ENCODE measurements at regions not wholly inside any gene's neighbourhood (a gene's known extent, or its start where the extent isn't known, plus 50 kb on each side); places are given as distances from the start of the nearest gene placed in this dataset.

DNA sequence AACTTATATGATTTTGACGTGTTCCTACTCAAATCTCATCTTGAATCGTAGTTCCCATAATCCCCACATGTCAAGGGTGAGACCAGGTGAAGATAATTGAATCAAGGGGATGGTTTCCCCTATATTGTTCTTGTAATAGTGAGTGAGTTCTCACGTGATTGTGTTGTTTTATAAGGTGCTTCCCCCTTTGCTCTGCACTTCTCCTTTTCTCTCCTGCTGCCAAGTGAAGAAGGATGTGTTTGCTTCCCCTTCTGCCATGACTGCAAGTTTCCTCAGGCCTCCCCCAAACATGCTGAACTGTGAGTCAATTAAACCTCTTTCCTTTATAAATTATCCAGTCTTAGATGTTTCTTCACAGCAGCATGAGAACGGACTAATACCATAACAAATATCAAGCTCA, 83.2 kb downstream of the MANEA start:
- Histone ChIP-seq H4K91ac (ENCODE audit: low read length) (no peak overlapping the region), H3K9ac (ENCODE audit: low read length) (no peak overlapping the region), H3K79me1 (replicated peaks; ENCODE audit: low read length, poor library complexity, severe bottlenecking) (no peaks in the 10 kb centered on the region), H3K14ac (ENCODE audit: low read length in 2 of 2) (no peak overlapping the region), H2BK120ac (ENCODE audit: low read depth, low read length) (no peak overlapping the region), H3K4me1 (ENCODE audit: control insufficient read depth, insufficient read depth, low read depth, low read length) (no peaks in the 10 kb centered on the region), H3K27ac (ENCODE audit: low read length, poor library complexity, severe bottlenecking) (no peak overlapping the region), H2BK12ac (ENCODE audit: low read length in 2 of 2) (no peak overlapping the region), H4K8ac (ENCODE audit: low read length) (no peak overlapping the region), H3K4ac (ENCODE audit: low read depth in 1 of 2, low read length in 2 of 2) (no peak overlapping the region), H2AK5ac (ENCODE audit: low read length, severe bottlenecking) (no peak overlapping the region), H2BK15ac (ENCODE audit: low read depth, poor library complexity, severe bottlenecking) (no peak overlapping the region), H3K23ac (ENCODE audit: low read length in 2 of 2) (no peak overlapping the region), H3K4me3 (ENCODE audit: insufficient read depth in 1 of 2, low read depth in 1 of 2, low read length in 2 of 2) (no peak overlapping the region), H3K9me3 (ENCODE audit: control insufficient read depth, low read length) (peaks cover 4% of the 10 kb centered on the region), H3K27me3 (ENCODE audit: control insufficient read depth in 1 of 2, insufficient read depth in 1 of 2, low read length in 2 of 2) (no peaks in the 10 kb centered on the region), H3K18ac (ENCODE audit: low read depth in 1 of 2, low read length in 2 of 2) (no peak overlapping the region), H2AFZ (ENCODE audit: low read depth, low read length) (no peak overlapping the region), H3K36me3 (ENCODE audit: control insufficient read depth in 1 of 2, insufficient read depth in 2 of 2, low read depth in 1 of 2, low read length in 2 of 2) (no peaks in the 10 kb centered on the region), H3K4me2 (ENCODE audit: low read length, poor library complexity, severe bottlenecking) (no peak overlapping the region), H2BK5ac (ENCODE audit: low read depth, low read length, poor library complexity, severe bottlenecking) (no peak overlapping the region)
- DNase-seq = no peak
- 43% methylated on average over 2 of the region's 4 CpGs for WGBS

DNA sequence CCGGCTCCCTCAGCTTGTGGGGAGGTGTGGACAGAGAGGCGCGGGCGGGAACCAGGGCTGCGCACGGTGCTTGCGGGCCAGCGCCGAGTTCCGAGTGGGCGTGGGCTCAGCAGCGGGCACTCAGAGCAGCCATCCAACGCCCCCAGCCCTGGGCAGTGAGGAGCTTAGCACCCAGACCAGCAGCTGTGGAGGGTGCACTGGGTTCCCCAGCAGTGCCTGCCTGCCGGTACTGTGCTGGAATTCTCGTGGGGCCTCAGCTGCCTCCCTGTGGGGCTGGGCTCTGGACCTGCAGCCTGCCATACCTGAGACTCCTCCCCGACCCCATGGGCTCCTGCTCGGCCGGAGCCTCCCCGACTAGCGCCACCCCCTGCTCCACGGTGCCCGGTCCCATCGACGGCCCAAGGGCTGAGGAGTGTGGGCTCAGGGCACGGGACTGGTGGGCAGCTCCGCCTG, 92.7 kb downstream of the MANEA start:
- 88% methylated on average over 26 of the region's 26 CpGs for WGBS
- Histone ChIP-seq H3K9me3 (ENCODE audit: control insufficient read depth, low read length) (no peaks in the 10 kb centered on the region), H4K8ac (ENCODE audit: low read length) (no peak overlapping the region), H3K36me3 (ENCODE audit: control insufficient read depth in 1 of 2, insufficient read depth in 2 of 2, low read depth in 1 of 2, low read length in 2 of 2) (no peaks in the 10 kb centered on the region), H2BK5ac (ENCODE audit: low read depth, low read length, poor library complexity, severe bottlenecking) (no peak overlapping the region), H2AK5ac (ENCODE audit: low read length, severe bottlenecking) (no peak overlapping the region), H3K4me3 (ENCODE audit: insufficient read depth in 1 of 2, low read depth in 1 of 2, low read length in 2 of 2) (no peak overlapping the region), H3K27me3 (ENCODE audit: control insufficient read depth in 1 of 2, insufficient read depth in 1 of 2, low read length in 2 of 2) (no peaks in the 10 kb centered on the region), H2BK120ac (ENCODE audit: low read depth, low read length) (no peak overlapping the region), H3K9ac (ENCODE audit: low read length) (no peak overlapping the region), H3K14ac (ENCODE audit: low read length in 2 of 2) (no peak overlapping the region), H3K79me1 (replicated peaks; ENCODE audit: low read length, poor library complexity, severe bottlenecking) (no peaks in the 10 kb centered on the region), H3K4me2 (ENCODE audit: low read length, poor library complexity, severe bottlenecking) (no peak overlapping the region), H3K18ac (ENCODE audit: low read depth in 1 of 2, low read length in 2 of 2) (no peak overlapping the region), H4K91ac (ENCODE audit: low read length) (no peak overlapping the region), H3K4ac (ENCODE audit: low read depth in 1 of 2, low read length in 2 of 2) (no peak overlapping the region), H2BK12ac (ENCODE audit: low read length in 2 of 2) (no peak overlapping the region), H2AFZ (ENCODE audit: low read depth, low read length) (no peak overlapping the region), H3K23ac (ENCODE audit: low read length in 2 of 2) (no peak overlapping the region), H3K27ac (ENCODE audit: low read length, poor library complexity, severe bottlenecking) (no peak overlapping the region), H2BK15ac (ENCODE audit: low read depth, poor library complexity, severe bottlenecking) (no peak overlapping the region), H3K4me1 (ENCODE audit: control insufficient read depth, insufficient read depth, low read depth, low read length) (no peaks in the 10 kb centered on the region)
- DNase-seq = no peak

DNA sequence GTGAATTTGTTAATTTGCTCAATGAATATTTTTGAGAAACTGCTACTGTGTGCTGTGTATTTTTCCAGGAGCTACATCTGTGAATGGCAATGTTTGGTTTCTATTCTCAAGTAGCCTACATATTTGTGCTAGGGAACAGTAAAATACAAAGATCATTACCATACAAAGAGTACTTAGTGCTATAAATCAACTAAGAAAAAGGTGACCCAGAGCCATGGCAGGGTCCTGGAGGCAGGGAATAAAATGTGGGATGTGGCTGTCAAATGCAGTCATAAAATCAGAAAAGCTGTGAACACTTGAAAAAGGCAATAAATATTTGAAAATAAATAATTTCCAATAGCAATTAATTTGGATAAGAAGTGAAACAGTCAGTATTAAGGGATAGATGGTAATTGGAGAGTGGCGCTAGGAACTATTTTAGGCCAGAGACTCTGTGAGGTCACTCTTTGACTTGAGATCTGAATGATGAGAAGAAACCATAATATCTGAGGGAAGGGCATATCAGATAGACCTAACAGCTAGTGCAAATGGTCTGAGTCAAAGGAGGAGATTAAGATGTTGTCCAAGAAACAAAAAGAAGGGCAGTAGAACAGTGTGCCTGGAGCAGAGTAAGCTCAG, 98.8 kb downstream of the MANEA start:
- 96% methylated on average over 1 of the region's 1 CpG for WGBS
- no peaks in the 10 kb centered on the region for H3K27me3 ChIP-seq (ENCODE audit: control insufficient read depth in 1 of 2, insufficient read depth in 1 of 2, low read length in 2 of 2)
- H3K18ac ChIP-seq (ENCODE audit: low read depth in 1 of 2, low read length in 2 of 2) = no peak overlapping the region
- H2BK12ac ChIP-seq (ENCODE audit: low read length in 2 of 2) = no peak overlapping the region
- H3K9me3 ChIP-seq (ENCODE audit: control insufficient read depth, low read length) = no peaks in the 10 kb centered on the region
- H3K4ac ChIP-seq (ENCODE audit: low read depth in 1 of 2, low read length in 2 of 2) = no peak overlapping the region
- no peak overlapping the region for H3K4me3 ChIP-seq (ENCODE audit: insufficient read depth in 1 of 2, low read depth in 1 of 2, low read length in 2 of 2)
- H3K36me3 ChIP-seq (ENCODE audit: control insufficient read depth in 1 of 2, insufficient read depth in 2 of 2, low read depth in 1 of 2, low read length in 2 of 2) = no peaks in the 10 kb centered on the region
- no peak overlapping the region for H3K27ac ChIP-seq (ENCODE audit: low read length, poor library complexity, severe bottlenecking)
- no peak overlapping the region for H4K91ac ChIP-seq (ENCODE audit: low read length)
- no peak overlapping the region for H3K4me2 ChIP-seq (ENCODE audit: low read length, poor library complexity, severe bottlenecking)
- H3K9ac ChIP-seq (ENCODE audit: low read length) = no peak overlapping the region
- H3K79me1 ChIP-seq (replicated peaks; ENCODE audit: low read length, poor library complexity, severe bottlenecking) = no peaks in the 10 kb centered on the region
- no peak overlapping the region for H2BK15ac ChIP-seq (ENCODE audit: low read depth, poor library complexity, severe bottlenecking)
- no peak overlapping the region for H2BK120ac ChIP-seq (ENCODE audit: low read depth, low read length)
- no peak overlapping the region for H3K23ac ChIP-seq (ENCODE audit: low read length in 2 of 2)
- no peak overlapping the region for H4K8ac ChIP-seq (ENCODE audit: low read length)
- no peak overlapping the region for H2BK5ac ChIP-seq (ENCODE audit: low read depth, low read length, poor library complexity, severe bottlenecking)
- no peak overlapping the region for H2AFZ ChIP-seq (ENCODE audit: low read depth, low read length)
- H3K14ac ChIP-seq (ENCODE audit: low read length in 2 of 2) = no peak overlapping the region
- H3K4me1 ChIP-seq (ENCODE audit: control insufficient read depth, insufficient read depth, low read depth, low read length) = no peaks in the 10 kb centered on the region
- no peak for DNase-seq
- no peak overlapping the region for H2AK5ac ChIP-seq (ENCODE audit: low read length, severe bottlenecking)

DNA sequence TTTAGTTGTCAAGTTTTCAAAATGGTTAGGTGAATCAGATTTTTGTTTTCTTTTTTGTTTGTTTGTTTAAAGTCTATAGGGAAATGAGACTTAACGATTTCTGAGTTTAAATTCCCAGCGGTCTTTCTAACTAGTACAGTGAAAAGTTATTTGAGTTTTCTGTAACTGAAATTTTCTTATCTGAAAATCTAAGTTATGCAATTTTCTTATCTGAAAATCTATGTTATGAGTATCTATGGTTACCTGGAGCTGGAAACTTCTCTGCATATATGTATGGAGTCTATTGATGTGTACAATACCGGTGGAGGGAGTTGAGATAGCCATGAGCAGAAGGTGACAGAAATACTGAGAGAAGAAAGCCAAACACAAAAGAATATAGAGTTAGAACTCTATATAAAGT, 102.6 kb downstream of the MANEA start:
- H3K36me3 ChIP-seq (ENCODE audit: control insufficient read depth in 1 of 2, insufficient read depth in 2 of 2, low read depth in 1 of 2, low read length in 2 of 2) = no peaks in the 10 kb centered on the region
- no peaks in the 10 kb centered on the region for H3K9me3 ChIP-seq (ENCODE audit: control insufficient read depth, low read length)
- 91% methylated on average over 3 of the region's 3 CpGs for WGBS
- no peak overlapping the region for H2BK12ac ChIP-seq (ENCODE audit: low read length in 2 of 2)
- no peak overlapping the region for H3K23ac ChIP-seq (ENCODE audit: low read length in 2 of 2)
- no peak overlapping the region for H4K8ac ChIP-seq (ENCODE audit: low read length)
- no peak overlapping the region for H4K91ac ChIP-seq (ENCODE audit: low read length)
- H3K27me3 ChIP-seq (ENCODE audit: control insufficient read depth in 1 of 2, insufficient read depth in 1 of 2, low read length in 2 of 2) = no peaks in the 10 kb centered on the region
- DNase-seq = no peak
- no peak overlapping the region for H2BK5ac ChIP-seq (ENCODE audit: low read depth, low read length, poor library complexity, severe bottlenecking)
- H3K4me1 ChIP-seq (ENCODE audit: control insufficient read depth, insufficient read depth, low read depth, low read length) = no peaks in the 10 kb centered on the region
- H2AK5ac ChIP-seq (ENCODE audit: low read length, severe bottlenecking) = no peak overlapping the region
- H3K9ac ChIP-seq (ENCODE audit: low read length) = no peak overlapping the region
- H3K4me2 ChIP-seq (ENCODE audit: low read length, poor library complexity, severe bottlenecking) = no peak overlapping the region
- H2AFZ ChIP-seq (ENCODE audit: low read depth, low read length) = no peak overlapping the region
- no peak overlapping the region for H3K27ac ChIP-seq (ENCODE audit: low read length, poor library complexity, severe bottlenecking)
- H3K4ac ChIP-seq (ENCODE audit: low read depth in 1 of 2, low read length in 2 of 2) = no peak overlapping the region
- H3K18ac ChIP-seq (ENCODE audit: low read depth in 1 of 2, low read length in 2 of 2) = no peak overlapping the region
- no peak overlapping the region for H2BK120ac ChIP-seq (ENCODE audit: low read depth, low read length)
- H3K4me3 ChIP-seq (ENCODE audit: insufficient read depth in 1 of 2, low read depth in 1 of 2, low read length in 2 of 2) = no peak overlapping the region
- H3K79me1 ChIP-seq (replicated peaks; ENCODE audit: low read length, poor library complexity, severe bottlenecking) = no peaks in the 10 kb centered on the region
- H3K14ac ChIP-seq (ENCODE audit: low read length in 2 of 2) = no peak overlapping the region
- no peak overlapping the region for H2BK15ac ChIP-seq (ENCODE audit: low read depth, poor library complexity, severe bottlenecking)

All from mesenchymal stem cell (in vitro differentiated cells and primary cell).